K562 (cell line): ENCODE measurements at regions not wholly inside any gene's neighbourhood (a gene's known extent, or its start where the extent isn't known, plus 50 kb on each side); places are given as distances from the start of the nearest gene placed in this dataset.

Source experiments
- ATAC-seq: fragments of 200-7000 bp; cut with Tn5 transposase; 3 replicates; pipeline ENCODE4 v1.9.1; 2020; ENCODE audit warnings: moderate library complexity
- BruUV-seq: library from RNA; stranded (reverse); fragments of 400-500 nt; replicated peaks from 2 replicates; lab custom pipeline; 2021; lab: Mats Ljungman, UMichigan
- CTCF ChIA-PET: fragments of 300-600 bp; formaldehyde crosslinking; extraction: SDS; loops from one replicate; lab custom pipeline; 2021; ENCODE audit warnings: low intra/inter-chr PET ratio; lab: Yijun Ruan, JAX
- POLR2A ChIA-PET: fragments of 300-600, 350-650 bp; sonication (Branson Sonifier 250); formaldehyde crosslinking; extraction: SDS; loops from one replicate; lab custom pipeline; 2021; ENCODE audit warnings: antibody characterized with exemption, inconsistent platforms; lab: Yijun Ruan, JAX
- DNase-seq, 4 experiments: peaks; one replicate each; pipeline versions ENCODE4 v3.0.0 to v3.0.0-alpha.2; 2011 to 2018; ENCODE audit warnings: low spot score in 3 of 4, mixed read lengths in 3 of 4; ENCODE audit errors: extremely low read depth in 1 of 4
- FAIRE-seq: peaks from 2 replicates; lab custom pipeline; 2011; peaks lifted over from hg19 to GRCh38; lab: Jason Lieb, UNC
- H2AFZ ChIP-seq: 2 replicates; pipeline ENCODE4 v1.6.0; 2011; ENCODE audit warnings: low read depth, low read length, control low read depth, inconsistent platforms
- H3K27ac ChIP-seq: fragments of 200-600 bp; 3 replicates; pipeline ENCODE4 v1.8.0; 2011; ENCODE audit warnings: low read depth, mild to moderate bottlenecking, control low read depth, inconsistent platforms, low read length, moderate library complexity, mixed read lengths; ENCODE audit errors: extremely low read depth
- H3K27me3 ChIP-seq, 2 experiments: fragments of 300-600 bp in 1 of 2; 2 replicates in 1 of 2; 3 replicates in 1 of 2; pipeline versions ENCODE4 v1.6.0 to v1.8.0; 2011; ENCODE audit warnings: inconsistent platforms in 2 of 2, low read length in 2 of 2, mild to moderate bottlenecking in 1 of 2, mixed read lengths in 1 of 2, moderate library complexity in 1 of 2; ENCODE audit not compliant: control insufficient read depth in 2 of 2, insufficient read depth in 2 of 2
- H3K36me3 ChIP-seq: fragments of 300-600 bp; 3 replicates; pipeline ENCODE4 v1.8.0; 2011; ENCODE audit warnings: mild to moderate bottlenecking, low read length, inconsistent platforms; ENCODE audit not compliant: control insufficient read depth, insufficient read depth
- H3K4me1 ChIP-seq, 2 experiments: fragments of 200-600 bp in 1 of 2; replicated peaks in 1 of 2; 2 replicates in 1 of 2; 3 replicates in 1 of 2; pipeline versions ENCODE4 v1.5.1 to v1.8.0; 2011; ENCODE audit warnings: inconsistent platforms in 2 of 2, low read length in 2 of 2, mild to moderate bottlenecking in 1 of 2, mixed read lengths in 1 of 2, moderate library complexity in 1 of 2; ENCODE audit not compliant: control insufficient read depth in 2 of 2, insufficient read depth in 2 of 2
- H3K4me2 ChIP-seq: 2 replicates; pipeline ENCODE4 v1.6.1; 2011; ENCODE audit warnings: low read length, control low read depth, inconsistent platforms, mixed read lengths; ENCODE audit not compliant: insufficient read depth
- H3K4me3 ChIP-seq: fragments of 200-600 bp; sonication (generic), shearing (Covaris generic); 2 replicates; pipeline ENCODE4 v1.5.1; 2016; ENCODE audit warnings: control low read depth, inconsistent platforms
- H3K79me2 ChIP-seq: fragments of 200-600 bp; 3 replicates; pipeline ENCODE4 v1.8.0; 2011; ENCODE audit warnings: low read length, inconsistent platforms; ENCODE audit not compliant: control insufficient read depth, insufficient read depth
- H3K9ac ChIP-seq, 2 experiments: 2 replicates each; pipeline versions ENCODE4 v1.6.0 to v1.6.1; 2011; ENCODE audit warnings: low read depth in 2 of 2, low read length in 2 of 2, control low read depth in 1 of 2, inconsistent platforms in 1 of 2, mild to moderate bottlenecking in 1 of 2, mixed read lengths in 1 of 2; ENCODE audit not compliant: insufficient read depth in 1 of 2
- H3K9me1 ChIP-seq: one replicate; pipeline ENCODE4 v1.6.0; 2011; ENCODE audit warnings: inconsistent platforms, mild to moderate bottlenecking, low read length, moderate library complexity; ENCODE audit not compliant: control insufficient read depth, insufficient read depth
- H3K9me3 ChIP-seq: replicated peaks from 2 replicates; pipeline ENCODE4 v1.5.1; 2011; ENCODE audit warnings: low read depth, low read length, inconsistent platforms; ENCODE audit not compliant: control insufficient read depth, insufficient read depth
- H4K20me1 ChIP-seq: replicated peaks from 2 replicates; pipeline ENCODE4 v1.6.1; 2011; ENCODE audit warnings: low read length, inconsistent platforms, mixed read lengths; ENCODE audit not compliant: control insufficient read depth, insufficient read depth
- ARHGAP35 ChIP-seq: fragments of 450-650 bp; IDR thresholded peaks from 2 replicates; pipeline ENCODE4 v1.6.1; 2018; ENCODE audit not compliant: partially characterized antibody
- HNRNPH1 ChIP-seq: fragments of 200-400 bp; formaldehyde crosslinking; optimal IDR thresholded peaks from 2 replicates; pipeline ENCODE3; 2017; ENCODE audit warnings: low read depth, mild to moderate bottlenecking, low read length, moderate library complexity
- NR2C2 ChIP-seq, 2 experiments: fragments of 200-800 bp in 1 of 2; sonication (Bioruptor generic) in 1 of 2; sonication (generic) in 1 of 2; formaldehyde crosslinking in 1 of 2; IDR thresholded peaks; 2 replicates each; pipeline versions ENCODE4 v1.6.1 to v1.8.0; 2016 to 2022; ENCODE audit warnings: mild to moderate bottlenecking in 1 of 2, missing compliant biosample characterization in 1 of 2, missing genetic modification characterization in 1 of 2, missing genetic modification reagents in 1 of 2
- PHTF2 ChIP-seq: fragments of 250-450 bp; sonication (Bioruptor Pico); IDR thresholded peaks from 2 replicates; pipeline ENCODE4 v1.5.0; 2021; ENCODE audit warnings: mild to moderate bottlenecking
- POLR2A ChIP-seq: fragments of 450-650 bp; conservative IDR thresholded peaks from 2 replicates; pipeline ENCODE4 v1.6.1; 2016
- RB1 ChIP-seq: fragments of 450-650 bp; IDR thresholded peaks from 2 replicates; pipeline ENCODE4 v1.6.1; 2017; ENCODE audit warnings: low read depth, mild to moderate bottlenecking
- STAG1 ChIP-seq: sonication (generic); formaldehyde crosslinking; IDR thresholded peaks from 2 replicates; pipeline ENCODE4 v1.5.0; 2020; ENCODE audit warnings: missing genetic modification reagents, borderline replicate concordance
- TEAD2 ChIP-seq: fragments of 450-650 bp; IDR thresholded peaks from 2 replicates; pipeline ENCODE4 v1.6.1; 2016; ENCODE audit warnings: missing genetic modification characterization, control low read depth, missing compliant biosample characterization
- ZNF239 ChIP-seq: fragments of 250-450 bp; sonication (Bioruptor Pico); IDR thresholded peaks from 2 replicates; pipeline ENCODE4 v1.4.0; 2020; ENCODE audit warnings: mild to moderate bottlenecking
- WGBS: fragments of 100-300 bp; shearing (Covaris generic); methylation state at CpG from one replicate; pipeline ENCODE4 v1.1.6; 2016; ENCODE audit warnings: low coverage, mixed read lengths; ENCODE audit not compliant: insufficient coverage; ENCODE audit errors: missing lambda C conversion rate; 5-methylcytosine and 5-hydroxymethylcytosine counted together
- in situ Hi-C: fragments of 300-500 bp; cut with MboI; formaldehyde crosslinking; loops from 4 replicates; pipeline ENCODE4 v1.15.0; 2018; ENCODE audit warnings: inconsistent platforms, mixed read lengths
- intact Hi-C: fragments of 100-400 bp; cut with micrococcal nuclease; formaldehyde crosslinking; loops from 2 replicates; pipeline ENCODE4 v1.14.2; 2022
- TF ChIP-seq, protein P1 (sequence below): fragments of 450-650 bp; IDR thresholded peaks from 2 replicates; pipeline ENCODE4 v1.6.1; 2016; ENCODE audit warnings: low read depth, mild to moderate bottlenecking, moderate library complexity
- TF ChIP-seq, protein P2 (sequence below): IDR thresholded peaks from 2 replicates; pipeline ENCODE4 v1.6.1; 2011; ENCODE audit not compliant: insufficient read length; ENCODE audit errors: extremely low read depth
- TF ChIP-seq, protein P3 (sequence below): fragments of 450-650 bp; IDR thresholded peaks from 2 replicates; pipeline ENCODE4 v1.6.1; 2016
- TF ChIP-seq, protein P4 (sequence below): fragments of 450-650 bp; conservative IDR thresholded peaks from 2 replicates; pipeline ENCODE4 v1.6.1; 2016; ENCODE audit warnings: missing genetic modification characterization, low read depth, mild to moderate bottlenecking, missing compliant biosample characterization, moderate library complexity
- TF ChIP-seq, protein P5 (sequence below): fragments of 200-800 bp; sonication (Bioruptor generic); IDR thresholded peaks from 2 replicates; pipeline ENCODE4 v1.6.1; 2017; ENCODE audit warnings: missing genetic modification characterization, missing compliant biosample characterization
- TF ChIP-seq, protein P6 (sequence below), 2 experiments: fragments of 150-350 bp in 1 of 2; IDR thresholded peaks; 2 replicates each; pipeline ENCODE4 v1.6.1; 2012 to 2016; ENCODE audit warnings: low read depth in 2 of 2, low read length in 2 of 2, mild to moderate bottlenecking in 1 of 2, moderate library complexity in 1 of 2

DNA sequence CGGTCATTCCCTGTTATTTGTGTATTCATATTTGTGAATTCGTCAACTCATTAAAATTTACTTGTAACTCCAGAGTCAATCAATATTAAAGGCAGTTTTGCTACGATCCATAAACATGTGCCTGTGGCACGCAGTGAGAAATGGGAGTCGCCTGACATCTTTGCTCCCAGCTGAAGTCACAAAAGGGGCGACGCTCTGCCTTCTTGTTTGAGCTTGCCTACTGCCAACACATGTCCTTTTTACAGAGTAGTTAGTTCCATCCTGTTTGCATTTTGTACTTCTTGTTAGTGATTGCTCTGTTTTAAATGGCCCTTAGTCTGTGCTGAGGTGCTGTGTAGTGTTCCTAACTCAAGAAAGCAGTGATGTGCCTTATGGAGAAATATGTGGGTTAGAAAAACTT, 305.3 kb downstream of the ETS1 start:
- no peak for FAIRE-seq
- in situ Hi-C loops = loop anchor here (10.0 kb wide), 1 partner anchor 353 kb away; no protein-coding TSS in a partner anchor
- 3% methylated on average over 7 of the region's 7 CpGs for WGBS
- TF ChIP-seq RB1 = no peak
- no peak for TF ChIP-seq POLR2A
- no peak for TF ChIP-seq PHTF2
- TF ChIP-seq, protein P1, sequence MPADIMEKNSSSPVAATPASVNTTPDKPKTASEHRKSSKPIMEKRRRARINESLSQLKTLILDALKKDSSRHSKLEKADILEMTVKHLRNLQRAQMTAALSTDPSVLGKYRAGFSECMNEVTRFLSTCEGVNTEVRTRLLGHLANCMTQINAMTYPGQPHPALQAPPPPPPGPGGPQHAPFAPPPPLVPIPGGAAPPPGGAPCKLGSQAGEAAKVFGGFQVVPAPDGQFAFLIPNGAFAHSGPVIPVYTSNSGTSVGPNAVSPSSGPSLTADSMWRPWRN = no peak
- TF ChIP-seq HNRNPH1 = no peak
- TF ChIP-seq, protein P2, sequence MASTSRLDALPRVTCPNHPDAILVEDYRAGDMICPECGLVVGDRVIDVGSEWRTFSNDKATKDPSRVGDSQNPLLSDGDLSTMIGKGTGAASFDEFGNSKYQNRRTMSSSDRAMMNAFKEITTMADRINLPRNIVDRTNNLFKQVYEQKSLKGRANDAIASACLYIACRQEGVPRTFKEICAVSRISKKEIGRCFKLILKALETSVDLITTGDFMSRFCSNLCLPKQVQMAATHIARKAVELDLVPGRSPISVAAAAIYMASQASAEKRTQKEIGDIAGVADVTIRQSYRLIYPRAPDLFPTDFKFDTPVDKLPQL = no peak
- TF ChIP-seq STAG1 (CRISPR knock-in tag) = no peak
- no peak for TF ChIP-seq TEAD2 (tag)
- TF ChIP-seq, protein P3, sequence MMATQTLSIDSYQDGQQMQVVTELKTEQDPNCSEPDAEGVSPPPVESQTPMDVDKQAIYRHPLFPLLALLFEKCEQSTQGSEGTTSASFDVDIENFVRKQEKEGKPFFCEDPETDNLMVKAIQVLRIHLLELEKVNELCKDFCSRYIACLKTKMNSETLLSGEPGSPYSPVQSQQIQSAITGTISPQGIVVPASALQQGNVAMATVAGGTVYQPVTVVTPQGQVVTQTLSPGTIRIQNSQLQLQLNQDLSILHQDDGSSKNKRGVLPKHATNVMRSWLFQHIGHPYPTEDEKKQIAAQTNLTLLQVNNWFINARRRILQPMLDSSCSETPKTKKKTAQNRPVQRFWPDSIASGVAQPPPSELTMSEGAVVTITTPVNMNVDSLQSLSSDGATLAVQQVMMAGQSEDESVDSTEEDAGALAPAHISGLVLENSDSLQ = no peak
- no peak for TF ChIP-seq ZNF239 (CRISPR knock-in tag)
- TF ChIP-seq NR2C2 (CRISPR knock-in tag; IDR thresholded peaks at IDR 0.05) = no peak
- TF ChIP-seq NR2C2 (tag; IDR thresholded peaks at IDR 0.05) = no peak
- TF ChIP-seq, protein P4, sequence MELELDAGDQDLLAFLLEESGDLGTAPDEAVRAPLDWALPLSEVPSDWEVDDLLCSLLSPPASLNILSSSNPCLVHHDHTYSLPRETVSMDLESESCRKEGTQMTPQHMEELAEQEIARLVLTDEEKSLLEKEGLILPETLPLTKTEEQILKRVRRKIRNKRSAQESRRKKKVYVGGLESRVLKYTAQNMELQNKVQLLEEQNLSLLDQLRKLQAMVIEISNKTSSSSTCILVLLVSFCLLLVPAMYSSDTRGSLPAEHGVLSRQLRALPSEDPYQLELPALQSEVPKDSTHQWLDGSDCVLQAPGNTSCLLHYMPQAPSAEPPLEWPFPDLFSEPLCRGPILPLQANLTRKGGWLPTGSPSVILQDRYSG (tag) = no peak
- TF ChIP-seq, protein P5, sequence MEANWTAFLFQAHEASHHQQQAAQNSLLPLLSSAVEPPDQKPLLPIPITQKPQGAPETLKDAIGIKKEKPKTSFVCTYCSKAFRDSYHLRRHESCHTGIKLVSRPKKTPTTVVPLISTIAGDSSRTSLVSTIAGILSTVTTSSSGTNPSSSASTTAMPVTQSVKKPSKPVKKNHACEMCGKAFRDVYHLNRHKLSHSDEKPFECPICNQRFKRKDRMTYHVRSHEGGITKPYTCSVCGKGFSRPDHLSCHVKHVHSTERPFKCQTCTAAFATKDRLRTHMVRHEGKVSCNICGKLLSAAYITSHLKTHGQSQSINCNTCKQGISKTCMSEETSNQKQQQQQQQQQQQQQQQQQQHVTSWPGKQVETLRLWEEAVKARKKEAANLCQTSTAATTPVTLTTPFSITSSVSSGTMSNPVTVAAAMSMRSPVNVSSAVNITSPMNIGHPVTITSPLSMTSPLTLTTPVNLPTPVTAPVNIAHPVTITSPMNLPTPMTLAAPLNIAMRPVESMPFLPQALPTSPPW (CRISPR knock-in tag) = no peak
- TF ChIP-seq, protein P6, sequence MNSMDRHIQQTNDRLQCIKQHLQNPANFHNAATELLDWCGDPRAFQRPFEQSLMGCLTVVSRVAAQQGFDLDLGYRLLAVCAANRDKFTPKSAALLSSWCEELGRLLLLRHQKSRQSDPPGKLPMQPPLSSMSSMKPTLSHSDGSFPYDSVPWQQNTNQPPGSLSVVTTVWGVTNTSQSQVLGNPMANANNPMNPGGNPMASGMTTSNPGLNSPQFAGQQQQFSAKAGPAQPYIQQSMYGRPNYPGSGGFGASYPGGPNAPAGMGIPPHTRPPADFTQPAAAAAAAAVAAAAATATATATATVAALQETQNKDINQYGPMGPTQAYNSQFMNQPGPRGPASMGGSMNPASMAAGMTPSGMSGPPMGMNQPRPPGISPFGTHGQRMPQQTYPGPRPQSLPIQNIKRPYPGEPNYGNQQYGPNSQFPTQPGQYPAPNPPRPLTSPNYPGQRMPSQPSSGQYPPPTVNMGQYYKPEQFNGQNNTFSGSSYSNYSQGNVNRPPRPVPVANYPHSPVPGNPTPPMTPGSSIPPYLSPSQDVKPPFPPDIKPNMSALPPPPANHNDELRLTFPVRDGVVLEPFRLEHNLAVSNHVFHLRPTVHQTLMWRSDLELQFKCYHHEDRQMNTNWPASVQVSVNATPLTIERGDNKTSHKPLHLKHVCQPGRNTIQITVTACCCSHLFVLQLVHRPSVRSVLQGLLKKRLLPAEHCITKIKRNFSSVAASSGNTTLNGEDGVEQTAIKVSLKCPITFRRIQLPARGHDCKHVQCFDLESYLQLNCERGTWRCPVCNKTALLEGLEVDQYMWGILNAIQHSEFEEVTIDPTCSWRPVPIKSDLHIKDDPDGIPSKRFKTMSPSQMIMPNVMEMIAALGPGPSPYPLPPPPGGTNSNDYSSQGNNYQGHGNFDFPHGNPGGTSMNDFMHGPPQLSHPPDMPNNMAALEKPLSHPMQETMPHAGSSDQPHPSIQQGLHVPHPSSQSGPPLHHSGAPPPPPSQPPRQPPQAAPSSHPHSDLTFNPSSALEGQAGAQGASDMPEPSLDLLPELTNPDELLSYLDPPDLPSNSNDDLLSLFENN (IDR thresholded peaks at IDR 0.05; ENCODE audit: low read depth in 2 of 2, low read length in 2 of 2) = no peak
- TF ChIP-seq ARHGAP35 = no peak

More for the DNA sequence above, 305.3 kb downstream of the ETS1 start:
- no peaks in the 10 kb centered on the region for H3K79me2 ChIP-seq
- H3K36me3 ChIP-seq = no peaks in the 10 kb centered on the region
- H3K4me3 ChIP-seq = no peak overlapping the region
- BruUV-seq = no TSS peak
- no peaks in the 10 kb centered on the region for H3K27me3 ChIP-seq
- no peaks in the 10 kb centered on the region for H3K4me1 ChIP-seq
- no peak for DNase-seq
- intact Hi-C loops = no loop called here
- no peaks in the 10 kb centered on the region for H3K9me3 ChIP-seq
- H2AFZ ChIP-seq = no peak overlapping the region
- no peaks in the 10 kb centered on the region for H3K9me1 ChIP-seq
- no peak overlapping the region for H3K9ac ChIP-seq
- ATAC-seq = no peak
- H3K27ac ChIP-seq = no peak overlapping the region
- H4K20me1 ChIP-seq = no peaks in the 10 kb centered on the region
- H3K4me2 ChIP-seq = no peak overlapping the region
- POLR2A ChIA-PET = no interaction called here
- CTCF ChIA-PET = no interaction called here
